ENCODE measurements at regions not wholly inside any gene's neighbourhood (a gene's known extent, or its start where the extent isn't known, plus 50 kb on each side); places are given as distances from the start of the nearest gene placed in this dataset.

- Mint-ChIP-seq H3K36me3 (no peaks in the 10 kb centered on the region), H3K9me3 (peaks cover 0 to 4% (median 0%) of the 10 kb centered on the region in 7 donors), H3K27ac (no peak overlapping the region), H3K4me3 (no peak overlapping the region), H3K4me1 (no peaks in the 10 kb centered on the region), H3K27me3 (peaks cover 22 to 37% (median 36%) of the 10 kb centered on the region in 3 donors)
- DNase-seq, result no peak
- no peak for ATAC-seq (ENCODE audit: low read depth in 2 of 2)
Measured at GRCh38 chr16:56140645-56141044, 50.6 kb upstream of the GNAO1 start.

- ATAC-seq (ENCODE audit: low read depth in 2 of 2), result no peak
- DNase-seq, result no peak
- Mint-ChIP-seq H3K36me3 (no peaks in the 10 kb centered on the region), H3K27ac (peak overlapping the region in 2 of 6 donors; percentile 0 to 30), H3K27me3 (peaks cover 19 to 23% (median 20%) of the 10 kb centered on the region in 3 donors), H3K4me3 (peak overlapping the region in 1 of 8 donors; percentile 5), H3K9me3 (peaks cover 0 to under 1% (median 0%) of the 10 kb centered on the region in 7 donors), H3K4me1 (no peaks in the 10 kb centered on the region)
Measured at GRCh38 chr16:56137269-56137668, 54.0 kb upstream of the GNAO1 start.

- Mint-ChIP-seq H3K36me3 (no peaks in the 10 kb centered on the region), H3K27me3 (peaks cover 24 to 33% (median 26%) of the 10 kb centered on the region in 3 donors), H3K9me3 (no peaks in the 10 kb centered on the region), H3K27ac (no peak overlapping the region), H3K4me1 (no peaks in the 10 kb centered on the region), H3K4me3 (no peak overlapping the region)
- ATAC-seq (ENCODE audit: low read depth in 2 of 2) (no peak), DNase-seq (no peak)
Measured at GRCh38 chr16:56136256-56136655, 55.0 kb upstream of the GNAO1 start.

- DNase-seq (no peak), ATAC-seq (ENCODE audit: low read depth in 2 of 2) (no peak)
- no peaks in the 10 kb centered on the region for H3K4me1 Mint-ChIP-seq
- no peak overlapping the region for H3K27ac Mint-ChIP-seq
- H3K9me3 Mint-ChIP-seq, result no peaks in the 10 kb centered on the region
- H3K36me3 Mint-ChIP-seq, result no peaks in the 10 kb centered on the region
- peaks cover 32 to 47% (median 40%) of the 10 kb centered on the region in 3 donors for H3K27me3 Mint-ChIP-seq
- H3K4me3 Mint-ChIP-seq, result no peak overlapping the region
Measured at GRCh38 chr16:56134790-56135189, 56.5 kb upstream of the GNAO1 start.

- Mint-ChIP-seq H3K9me3 (no peaks in the 10 kb centered on the region), H3K27me3 (peaks cover 31 to 59% (median 49%) of the 10 kb centered on the region in 3 donors), H3K27ac (no peak overlapping the region), H3K4me3 (no peak overlapping the region), H3K4me1 (peaks cover 5 to 10% (median 9%) of the 10 kb centered on the region in 3 donors), H3K36me3 (no peaks in the 10 kb centered on the region)
- ATAC-seq (ENCODE audit: low read depth in 2 of 2), result no peak
- no peak for DNase-seq
Measured at GRCh38 chr16:56125922-56126321, 65.4 kb upstream of the GNAO1 start.

- ATAC-seq (ENCODE audit: low read depth in 2 of 2) (no peak), DNase-seq (no peak)
- H3K4me1 Mint-ChIP-seq, result peaks cover 9 to 18% (median 14%) of the 10 kb centered on the region in 3 donors
- H3K27ac Mint-ChIP-seq, result no peak overlapping the region
- H3K4me3 Mint-ChIP-seq, result no peak overlapping the region
- peaks cover 0 to 4% of the 10 kb centered on the region in 2 donors for H3K36me3 Mint-ChIP-seq
- no peaks in the 10 kb centered on the region for H3K9me3 Mint-ChIP-seq
- peaks cover 13 to 28% (median 13%) of the 10 kb centered on the region in 3 donors for H3K27me3 Mint-ChIP-seq
Measured at GRCh38 chr16:56122251-56122650, 69.0 kb upstream of the GNAO1 start.

- no peak overlapping the region for H3K27ac Mint-ChIP-seq
- ATAC-seq (ENCODE audit: low read depth in 2 of 2) (peak; percentile 82 to 91), DNase-seq (peak; percentile 27)
- peak overlapping the region in 1 of 8 donors; percentile 0 for H3K4me3 Mint-ChIP-seq
- peaks cover 11 to 22% (median 14%) of the 10 kb centered on the region in 3 donors for H3K27me3 Mint-ChIP-seq
- no peaks in the 10 kb centered on the region for H3K9me3 Mint-ChIP-seq
- H3K36me3 Mint-ChIP-seq, result peaks cover 0 to 4% of the 10 kb centered on the region in 2 donors
- peaks cover 9 to 18% (median 14%) of the 10 kb centered on the region in 3 donors for H3K4me1 Mint-ChIP-seq
Measured at GRCh38 chr16:56121156-56121500, 70.2 kb upstream of the GNAO1 start.

GRCh38 chr16:56120447-56121155 is 70.7 kb upstream of the GNAO1 start:
- Mint-ChIP-seq H3K27ac (peak overlapping the region in 1 of 6 donors; percentile 62), H3K9me3 (no peaks in the 10 kb centered on the region), H3K4me1 (peaks cover 9 to 18% (median 14%) of the 10 kb centered on the region in 3 donors), H3K4me3 (peak overlapping the region in 1 of 8 donors; percentile 0), H3K36me3 (peaks cover 0 to 4% of the 10 kb centered on the region in 2 donors), H3K27me3 (peaks cover 7 to 22% (median 18%) of the 10 kb centered on the region in 3 donors)
- no peak for DNase-seq
- peak in 1 of 2 donors; percentile 14 for ATAC-seq (ENCODE audit: low read depth in 2 of 2)

- no peak overlapping the region for H3K27ac Mint-ChIP-seq
- H3K36me3 Mint-ChIP-seq, result peaks cover 0 to 4% of the 10 kb centered on the region in 2 donors
- DNase-seq, result no peak
- ATAC-seq (ENCODE audit: low read depth in 2 of 2), result no peak
- no peaks in the 10 kb centered on the region for H3K9me3 Mint-ChIP-seq
- H3K27me3 Mint-ChIP-seq, result peaks cover 0 to 16% (median 8%) of the 10 kb centered on the region in 3 donors
- H3K4me1 Mint-ChIP-seq, result peaks cover 9 to 18% (median 14%) of the 10 kb centered on the region in 3 donors
- H3K4me3 Mint-ChIP-seq, result no peak overlapping the region
Measured at GRCh38 chr16:56119133-56119532, 72.2 kb upstream of the GNAO1 start.

- Mint-ChIP-seq H3K9me3 (no peaks in the 10 kb centered on the region), H3K27me3 (peaks cover 11 to 29% (median 14%) of the 10 kb centered on the region in 3 donors), H3K4me3 (no peak overlapping the region), H3K36me3 (peaks cover 0 to 4% of the 10 kb centered on the region in 2 donors), H3K4me1 (peaks cover 9 to 13% (median 11%) of the 10 kb centered on the region in 3 donors), H3K27ac (no peak overlapping the region)
- ATAC-seq (ENCODE audit: low read depth in 2 of 2), result no peak
- no peak for DNase-seq
Measured at GRCh38 chr16:56116577-56116964, 74.7 kb upstream of the GNAO1 start.

GRCh38 chr16:56115817-56116576 is 75.3 kb upstream of the GNAO1 start:
- H3K9me3 Mint-ChIP-seq, result no peaks in the 10 kb centered on the region
- peaks cover 0 to 4% of the 10 kb centered on the region in 2 donors for H3K36me3 Mint-ChIP-seq
- DNase-seq (no peak), ATAC-seq (ENCODE audit: low read depth in 2 of 2) (no peak)
- H3K4me1 Mint-ChIP-seq, result peaks cover 5 to 8% (median 5%) of the 10 kb centered on the region in 3 donors
- peaks cover 14 to 29% (median 16%) of the 10 kb centered on the region in 3 donors for H3K27me3 Mint-ChIP-seq
- H3K27ac Mint-ChIP-seq, result no peak overlapping the region
- H3K4me3 Mint-ChIP-seq, result no peak overlapping the region

GRCh38 chr16:56113223-56113622 is 78.1 kb upstream of the GNAO1 start:
- Mint-ChIP-seq H3K9me3 (no peaks in the 10 kb centered on the region), H3K4me1 (no peaks in the 10 kb centered on the region), H3K36me3 (no peaks in the 10 kb centered on the region), H3K27ac (no peak overlapping the region), H3K27me3 (peaks cover 15 to 29% (median 18%) of the 10 kb centered on the region in 3 donors), H3K4me3 (no peak overlapping the region)
- ATAC-seq (ENCODE audit: low read depth in 2 of 2), result no peak
- no peak for DNase-seq

- Mint-ChIP-seq H3K36me3 (no peaks in the 10 kb centered on the region), H3K27me3 (peaks cover 16 to 32% (median 20%) of the 10 kb centered on the region in 3 donors), H3K27ac (no peak overlapping the region), H3K4me3 (no peak overlapping the region), H3K9me3 (no peaks in the 10 kb centered on the region), H3K4me1 (no peaks in the 10 kb centered on the region)
- DNase-seq (no peak), ATAC-seq (ENCODE audit: low read depth in 2 of 2) (no peak)
Measured at GRCh38 chr16:56111100-56111499, 80.2 kb upstream of the GNAO1 start.

- DNase-seq (no peak), ATAC-seq (ENCODE audit: low read depth in 2 of 2) (no peak)
- Mint-ChIP-seq H3K4me1 (no peaks in the 10 kb centered on the region), H3K4me3 (no peak overlapping the region), H3K9me3 (no peaks in the 10 kb centered on the region), H3K27ac (no peak overlapping the region), H3K27me3 (peaks cover 20 to 39% (median 24%) of the 10 kb centered on the region in 3 donors), H3K36me3 (no peaks in the 10 kb centered on the region)
Measured at GRCh38 chr16:56109994-56110393, 81.3 kb upstream of the GNAO1 start.

Measured in naive B cell (primary cell).